IMR-90 (cell line): ENCODE measurements at regions not wholly inside any gene's neighbourhood (a gene's known extent, or its start where the extent isn't known, plus 50 kb on each side); places are given as distances from the start of the nearest gene placed in this dataset.
"Not testable (repeated sequence)": the region's sequence is repeated elsewhere in the genome, so short reads cannot be mapped to it uniquely, and the experiment has no call there.

Source experiments
- BHLHE40 ChIP-seq: fragments of 150-350 bp; IDR thresholded peaks from 2 replicates; pipeline ENCODE4 v1.6.1; 2016; ENCODE audit warnings: mild to moderate bottlenecking, low read depth, low read length
- CHD1 ChIP-seq: IDR thresholded peaks from 2 replicates; pipeline ENCODE4 v1.6.1; 2012; ENCODE audit warnings: low read depth, low read length, improper control_type of control experiment
- CTCF ChIP-seq: conservative IDR thresholded peaks from 2 replicates; pipeline ENCODE4 v1.5.1; 2012; ENCODE audit warnings: mild to moderate bottlenecking, low read depth, low read length, improper control_type of control experiment
- ELK1 ChIP-seq: fragments of 150-350 bp; IDR thresholded peaks from 2 replicates; pipeline ENCODE4 v1.6.1; 2016; ENCODE audit warnings: low read depth, mild to moderate bottlenecking, low read length, moderate library complexity, borderline replicate concordance
- MXI1 ChIP-seq: IDR thresholded peaks from 2 replicates; pipeline ENCODE4 v1.6.1; 2012; ENCODE audit warnings: low read depth, mild to moderate bottlenecking, low read length, moderate library complexity, borderline replicate concordance
- NFE2L2 ChIP-seq: fragments of 150-350 bp; IDR thresholded peaks from 2 replicates; pipeline ENCODE4 v1.6.1; 2016; ENCODE audit warnings: low read depth, mild to moderate bottlenecking, low read length
- POLR2A ChIP-seq: IDR thresholded peaks from 2 replicates; pipeline ENCODE4 v1.6.1; 2012; ENCODE audit warnings: mild to moderate bottlenecking, low read depth, low read length
- RAD21 ChIP-seq: IDR thresholded peaks from 2 replicates; pipeline ENCODE4 v1.6.1; 2012; ENCODE audit warnings: low read length, improper control_type of control experiment
- RCOR1 ChIP-seq: IDR thresholded peaks from 2 replicates; pipeline ENCODE4 v1.6.1; 2012; ENCODE audit warnings: mild to moderate bottlenecking, low read length, improper control_type of control experiment; ENCODE audit not compliant: insufficient replicate concordance
- USF2 ChIP-seq: fragments of 150-350 bp; IDR thresholded peaks from 2 replicates; pipeline ENCODE4 v1.6.1; 2017; ENCODE audit warnings: mild to moderate bottlenecking, antibody characterized with exemption, low read length, low read depth

GRCh38 chr16:31601737-31602384 lies 74.2 kb downstream of the AHSP start:
- not testable (repeated sequence) for TF ChIP-seq POLR2A, CTCF, USF2, RAD21, RCOR1, MXI1, CHD1, NFE2L2, ELK1, BHLHE40
